Psoas muscle (tissue), 7 donors: ENCODE measurements at regions not wholly inside any gene's neighbourhood (a gene's known extent, or its start where the extent isn't known, plus 50 kb on each side); places are given as distances from the start of the nearest gene placed in this dataset.

ENCODE experiments used
- ATAC-seq, 4 donors: fragments of 200-7000 bp; cut with Tn5 transposase; one replicate each; pipeline ENCODE4 v1.9.1; 2020; ENCODE audit warnings: moderate library complexity in 3 of 4, mild to moderate bottlenecking in 2 of 4
- DNase-seq, 2 donors: peaks; one replicate each; pipeline ENCODE4 v3.0.0-alpha.2; 2020
- H3K27ac ChIP-seq: fragments of 200-600 bp; one replicate; pipeline ENCODE4 v1.8.0; 2022
- H3K27me3 ChIP-seq, 3 donors: fragments of 200-600 bp in 1 of 3; one replicate each; pipeline versions ENCODE4 v1.6.1 to v1.8.0; 2013 to 2022; ENCODE audit warnings: low read length in 2 of 3, mild to moderate bottlenecking in 2 of 3, moderate library complexity in 1 of 3; ENCODE audit not compliant: insufficient read depth in 3 of 3
- H3K36me3 ChIP-seq, 2 donors: fragments of 200-600 bp in 1 of 2; one replicate each; pipeline versions ENCODE4 v1.6.1 to v1.8.0; 2013 to 2022; ENCODE audit warnings: low read depth in 1 of 2, mild to moderate bottlenecking in 1 of 2, moderate library complexity in 1 of 2; ENCODE audit not compliant: insufficient read depth in 1 of 2
- H3K4me1 ChIP-seq: fragments of 200-600 bp; one replicate; pipeline ENCODE4 v1.8.0; 2022
- H3K4me3 ChIP-seq: fragments of 200-600 bp; one replicate; pipeline ENCODE4 v1.8.0; 2022; ENCODE audit warnings: mild to moderate bottlenecking
- H3K9me3 ChIP-seq: fragments of 200-600 bp; one replicate; pipeline ENCODE4 v1.8.0; 2022
- CTCF ChIP-seq: fragments of 200-600 bp; IDR thresholded peaks from one replicate; pipeline ENCODE4 v1.8.0; 2022; ENCODE audit warnings: antibody characterized with exemption
- WGBS, 3 donors: extraction: QIAGEN DNeasy Blood & Tissue Kit; methylation state at CpG; one replicate each; pipeline versions ENCODE4 v1.1.6 to v1.1.7; 2013; 5-methylcytosine and 5-hydroxymethylcytosine counted together
- intact Hi-C, 2 donors: fragments of 100-400 bp; cut with DNase I; formaldehyde crosslinking; loops; one replicate each; pipeline versions ENCODE4 v1.11.0 to v1.14.2; 2022
- donor health status: healthy with polysubstance abuse.
- donor health status: DM: no; HTN: no; CAD: no; lungs with moderate emphysema.
- donor health status: Bipolar disorder and iron deficiency.
- donor health status: healthy.
- donor health status: DM: yes; HTN: yes; CAD: no.
- donor health status: DM: no; HTN: no; CAD: no.
- donor health status: DM: yes; HTN: yes; CAD: no.

GRCh38 chr20:6976106-6976900 is 208.8 kb downstream of the BMP2 start:
- Histone ChIP-seq H3K4me1 (no peaks in the 10 kb centered on the region), H3K36me3 (no peaks in the 10 kb centered on the region), H3K27ac (no peak overlapping the region), H3K27me3 (peaks cover 0 to 3% (median 0%) of the 10 kb centered on the region in 3 donors), H3K4me3 (no peak overlapping the region), H3K9me3 (no peaks in the 10 kb centered on the region)
- ATAC-seq (no peak), DNase-seq (no peak)
- intact Hi-C loops = no loop called here
- 31 to 70% (median 37%) methylated on average over 3 of the region's 3 CpGs for WGBS, 3 donors
- no peak for TF ChIP-seq CTCF

GRCh38 chr20:6979621-6980020 is 212.1 kb downstream of the BMP2 start:
- DNase-seq (no peak), ATAC-seq (no peak)
- intact Hi-C loops = no loop called here
- H3K36me3 ChIP-seq = no peaks in the 10 kb centered on the region
- no peaks in the 10 kb centered on the region for H3K4me1 ChIP-seq
- no peak overlapping the region for H3K4me3 ChIP-seq
- H3K9me3 ChIP-seq = no peaks in the 10 kb centered on the region
- WGBS, 3 donors = 79 to 87% (median 84%) methylated on average over 2 of the region's 2 CpGs
- H3K27me3 ChIP-seq = no peaks in the 10 kb centered on the region
- H3K27ac ChIP-seq = no peak overlapping the region
- TF ChIP-seq CTCF = no peak

GRCh38 chr20:6993011-6993410 is 225.5 kb downstream of the BMP2 start:
- Histone ChIP-seq H3K4me1 (no peaks in the 10 kb centered on the region), H3K36me3 (no peaks in the 10 kb centered on the region), H3K9me3 (no peaks in the 10 kb centered on the region), H3K27ac (no peak overlapping the region), H3K4me3 (no peak overlapping the region), H3K27me3 (no peaks in the 10 kb centered on the region)
- ATAC-seq = no peak
- no peak for TF ChIP-seq CTCF
- WGBS, 3 donors = 67 to 70% (median 68%) methylated on average over 2 of the region's 2 CpGs
- DNase-seq = no peak
- intact Hi-C loops = no loop called here

GRCh38 chr20:6993511-6993910 is 226.0 kb downstream of the BMP2 start:
- H3K36me3 ChIP-seq = no peaks in the 10 kb centered on the region
- TF ChIP-seq CTCF = no peak
- no peak for DNase-seq
- ATAC-seq = no peak
- no peak overlapping the region for H3K27ac ChIP-seq
- H3K27me3 ChIP-seq = no peaks in the 10 kb centered on the region
- WGBS, 3 donors = 33 to 64% (median 37%) methylated on average over 7 of the region's 7 CpGs
- H3K4me3 ChIP-seq = no peak overlapping the region
- intact Hi-C loops = no loop called here
- no peaks in the 10 kb centered on the region for H3K4me1 ChIP-seq
- no peaks in the 10 kb centered on the region for H3K9me3 ChIP-seq

- no peak for ATAC-seq
- no peaks in the 10 kb centered on the region for H3K9me3 ChIP-seq
- intact Hi-C loops = no loop called here
Observed at GRCh38 chr20:6994452-6994851, 227.0 kb downstream of the BMP2 start.

More at GRCh38 chr20:6994452-6994851, 227.0 kb downstream of the BMP2 start:
- H3K4me1 ChIP-seq = no peaks in the 10 kb centered on the region
- H3K36me3 ChIP-seq = no peaks in the 10 kb centered on the region
- WGBS, 3 donors = 64 to 72% (median 69%) methylated on average over 3 of the region's 3 CpGs
- H3K4me3 ChIP-seq = no peak overlapping the region
- no peak for DNase-seq
- no peaks in the 10 kb centered on the region for H3K27me3 ChIP-seq
- TF ChIP-seq CTCF = no peak
- no peak overlapping the region for H3K27ac ChIP-seq
